ENCODE measurements at regions not wholly inside any gene's neighbourhood (a gene's known extent, or its start where the extent isn't known, plus 50 kb on each side); places are given as distances from the start of the nearest gene placed in this dataset.

DNA sequence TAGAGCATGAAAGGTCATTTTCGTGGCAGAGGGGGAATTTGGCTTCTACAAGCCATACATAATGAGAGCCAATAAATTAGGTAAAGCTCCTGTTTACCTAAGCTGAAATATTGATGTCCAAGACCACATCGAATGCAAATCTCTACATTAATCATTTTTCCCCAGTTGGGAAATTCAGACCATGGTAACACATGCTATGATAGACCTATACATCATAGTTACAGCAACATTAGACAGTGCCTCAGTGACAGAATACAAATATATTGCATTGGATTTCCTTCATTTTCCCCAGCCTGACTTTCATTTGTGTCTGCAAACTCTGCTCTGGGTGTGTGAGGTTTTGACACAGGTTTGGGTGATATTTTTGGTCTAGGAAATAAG lies 1079.7 kb upstream of the TENM4 start:
- no peak overlapping the region for H3K4me3 ChIP-seq (ENCODE audit: extremely low read depth in 1 of 4, insufficient read depth in 2 of 4, low read depth in 3 of 4, low read length in 4 of 4)
- no peak overlapping the region for H2BK20ac ChIP-seq (ENCODE audit: low read length)
- H3K4me2 ChIP-seq (ENCODE audit: insufficient read depth in 1 of 2, low read depth in 2 of 2, low read length in 2 of 2) = no peak overlapping the region
- no peaks in the 10 kb centered on the region for H3K36me3 ChIP-seq (ENCODE audit: control insufficient read depth in 2 of 4, insufficient read depth in 4 of 4, low read length in 3 of 4)
- CTCF ChIA-PET (ENCODE audit: partially characterized antibody) = no interaction called here
- no peak overlapping the region for H3K14ac ChIP-seq (ENCODE audit: insufficient read length)
- no peak overlapping the region for H4K91ac ChIP-seq (replicated peaks; ENCODE audit: insufficient read length, low read length)
- no peaks in the 10 kb centered on the region for H4K20me1 ChIP-seq (replicated peaks in 1 of 2; ENCODE audit: control insufficient read depth in 1 of 2, insufficient read depth in 2 of 2, low read length in 2 of 2)
- no peak overlapping the region for H2BK12ac ChIP-seq (ENCODE audit: low read depth, low read length)
- H2BK15ac ChIP-seq (ENCODE audit: low read length) = no peak overlapping the region
- no peak overlapping the region for H2AFZ ChIP-seq (ENCODE audit: low read length)
- H4K8ac ChIP-seq (ENCODE audit: extremely low read depth, insufficient read depth, low read length) = no peak overlapping the region
- H3K18ac ChIP-seq (ENCODE audit: extremely low read depth, low read length) = no peak overlapping the region
- TF ChIP-seq RXRA (IDR thresholded peaks at IDR 0.05; ENCODE audit: insufficient read depth, low read depth, low read length) (no peak), SAP30 (IDR thresholded peaks at IDR 0.05; ENCODE audit: insufficient read depth, insufficient replicate concordance, low read length) (no peak), POLR2AphosphoS5 (IDR thresholded peaks at IDR 0.05; ENCODE audit: low read depth, low read length) (no peak), SP4 (IDR thresholded peaks at IDR 0.05; ENCODE audit: low read length) (no peak), SRF (IDR thresholded peaks at IDR 0.05; ENCODE audit: low read depth, low read length) (no peak), EP300 (IDR thresholded peaks at IDR 0.05; ENCODE audit: borderline replicate concordance in 1 of 2, low read depth in 2 of 2, low read length in 2 of 2) (no peak), CREB1 (IDR thresholded peaks at IDR 0.05) (no peak), SUZ12 (IDR thresholded peaks at IDR 0.05; ENCODE audit: low read length) (no peak), USF2 (IDR thresholded peaks at IDR 0.05; ENCODE audit: low read length) (no peak), RNF2 (IDR thresholded peaks at IDR 0.05; ENCODE audit: borderline replicate concordance, low read depth, low read length, missing control alignments, poor library complexity, severe bottlenecking) (no peak), CHD2 (IDR thresholded peaks at IDR 0.05; ENCODE audit: low read length) (no peak), JUND (IDR thresholded peaks at IDR 0.05; ENCODE audit: low read length) (no peak), EZH2 (IDR thresholded peaks at IDR 0.05; ENCODE audit: low read depth, low read length, severe bottlenecking) (no peak)
- DNase-seq (ENCODE audit: low read depth in 1 of 2, low spot score in 2 of 2) (no peak), FAIRE-seq (no peak)
- H3K4me1 ChIP-seq (replicated peaks in 1 of 4; ENCODE audit: control insufficient read depth in 3 of 4, insufficient read depth in 4 of 4, low read length in 3 of 4) = no peaks in the 10 kb centered on the region
- no peak overlapping the region for H2BK120ac ChIP-seq (replicated peaks; ENCODE audit: low read depth, low read length)
- no peak overlapping the region for H3K56ac ChIP-seq (replicated peaks; ENCODE audit: insufficient read length, low read depth, low read length)
- POLR2A ChIA-PET (ENCODE audit: partially characterized antibody) = no interaction called here
- H4K5ac ChIP-seq (ENCODE audit: insufficient read length, low read depth, low read length) = no peak overlapping the region
- H3K4ac ChIP-seq (replicated peaks; ENCODE audit: insufficient read length, low read depth, low read length) = no peak overlapping the region
- H3K79me1 ChIP-seq (ENCODE audit: low read depth, low read length) = no peaks in the 10 kb centered on the region
- H3K9ac ChIP-seq (replicated peaks in 1 of 4; ENCODE audit: extremely low read depth in 1 of 4, low read depth in 3 of 4, low read length in 3 of 4) = no peak overlapping the region
- 0 out of 4 replicates have a peak, but pooled peaks cover 0 to 3% of the 10 kb centered on the region in 2 experiments for H3K9me3 ChIP-seq (ENCODE audit: insufficient read depth in 2 of 2, low read depth in 1 of 2, low read length in 1 of 2)
- no peak overlapping the region for H3K23ac ChIP-seq (ENCODE audit: insufficient read length)
- H3K23me2 ChIP-seq (ENCODE audit: low read depth, low read length) = no peaks in the 10 kb centered on the region
- no peak overlapping the region for H2AK5ac ChIP-seq (ENCODE audit: low read depth, low read length)
- H3K27me3 ChIP-seq (replicated peaks in 1 of 4; ENCODE audit: control insufficient read depth in 3 of 4, extremely low read depth in 1 of 4, insufficient read depth in 3 of 4, low read length in 3 of 4) = peaks cover 0 to under 1% (median 0%) of the 10 kb centered on the region in 4 experiments; a peak in 1 of 7 replicates
- 90% methylated on average over 2 of the region's 2 CpGs; no CpG with 5 or more reads in 1 of the 2 experiments for WGBS, 2 experiments (ENCODE audit: extremely low coverage in 1 of 2, insufficient coverage in 1 of 2, insufficient read length in 1 of 2, insufficient replicate concordance in 2 of 2, low coverage in 1 of 2, low lambda C conversion rate in 2 of 2, missing lambda C conversion rate in 1 of 2)
- H2BK5ac ChIP-seq (ENCODE audit: low read depth, low read length) = no peak overlapping the region
- H3K79me2 ChIP-seq (ENCODE audit: control insufficient read depth in 1 of 2, insufficient read depth in 2 of 2, low read length in 2 of 2) = no peaks in the 10 kb centered on the region
- H3K27ac ChIP-seq (ENCODE audit: low read depth, low read length) = no peak overlapping the region

All from H1 (cell line).